Small intestine (tissue), 7 donors: ENCODE measurements at regions not wholly inside any gene's neighbourhood (a gene's known extent, or its start where the extent isn't known, plus 50 kb on each side); places are given as distances from the start of the nearest gene placed in this dataset.

Experiments used
- DNase-seq, 2 donors: peaks; one replicate each; pipeline versions ENCODE4 v3.0.0 to v3.0.0-alpha.2; 2013
- FAIRE-seq: peaks from 2 replicates; lab custom pipeline; 2012; peaks lifted over from hg19 to GRCh38; lab: Jason Lieb, UNC
- H3K27ac ChIP-seq, 3 donors: one replicate each; pipeline ENCODE4 v1.5.1; 2013; ENCODE audit warnings: low read length in 2 of 3, mild to moderate bottlenecking in 2 of 3, control low read depth in 1 of 3, inconsistent platforms in 1 of 3, low read depth in 1 of 3, moderate library complexity in 1 of 3
- H3K27me3 ChIP-seq, 3 donors: one replicate each; pipeline ENCODE4 v1.6.1; 2013; ENCODE audit warnings: low read length in 3 of 3, inconsistent platforms in 1 of 3; ENCODE audit not compliant: control insufficient read depth in 3 of 3, insufficient read depth in 3 of 3
- H3K36me3 ChIP-seq, 3 donors: one replicate each; pipeline ENCODE4 v1.6.1; 2013; ENCODE audit warnings: low read length in 3 of 3, inconsistent platforms in 1 of 3, low read depth in 1 of 3, mild to moderate bottlenecking in 1 of 3, moderate library complexity in 1 of 3; ENCODE audit not compliant: control insufficient read depth in 3 of 3, insufficient read depth in 2 of 3
- H3K4me1 ChIP-seq, 3 donors: one replicate each; pipeline ENCODE4 v1.6.1; 2013; ENCODE audit warnings: low read length in 2 of 3, inconsistent platforms in 1 of 3, low read depth in 1 of 3, mild to moderate bottlenecking in 1 of 3, moderate library complexity in 1 of 3; ENCODE audit not compliant: control insufficient read depth in 3 of 3, insufficient read depth in 2 of 3
- H3K4me3 ChIP-seq, 3 donors: one replicate each; pipeline ENCODE4 v1.5.1; 2013; ENCODE audit warnings: low read length in 3 of 3, control low read depth in 1 of 3, inconsistent platforms in 1 of 3, low read depth in 1 of 3, mild to moderate bottlenecking in 1 of 3, moderate library complexity in 1 of 3
- H3K9me3 ChIP-seq, 2 donors: one replicate each; pipeline ENCODE4 v1.6.1; 2013; ENCODE audit warnings: low read depth in 1 of 2, low read length in 1 of 2; ENCODE audit not compliant: control insufficient read depth in 2 of 2, insufficient read depth in 1 of 2
- WGBS, 3 donors: extraction: QIAGEN DNeasy Blood & Tissue Kit; methylation state at CpG; one replicate each; pipeline ENCODE4 v1.1.7; 2013; 5-methylcytosine and 5-hydroxymethylcytosine counted together
- donor health status: healthy with polysubstance abuse.
- donor health status: control.
- donor health status: control.
- donor health status: Bipolar disorder and iron deficiency.
- donor health status: healthy.

GRCh38 chr11:39145346-39145745 is 2314.1 kb downstream of the LRRC4C start:
- Histone ChIP-seq H3K27ac (no peak overlapping the region), H3K36me3 (no peaks in the 10 kb centered on the region), H3K27me3 (no peaks in the 10 kb centered on the region), H3K4me1 (no peaks in the 10 kb centered on the region), H3K9me3 (no peaks in the 10 kb centered on the region), H3K4me3 (no peak overlapping the region)
- WGBS, 3 donors = 71 to 92% (median 83%) methylated on average over 2 of the region's 2 CpGs
- DNase-seq (no peak), FAIRE-seq (no peak)

- Histone ChIP-seq H3K4me1 (no peaks in the 10 kb centered on the region), H3K27ac (no peak overlapping the region), H3K4me3 (no peak overlapping the region), H3K36me3 (no peaks in the 10 kb centered on the region), H3K9me3 (no peaks in the 10 kb centered on the region), H3K27me3 (no peaks in the 10 kb centered on the region)
- 78 to 93% (median 92%) methylated on average over 3 of the region's 3 CpGs for WGBS, 3 donors
- no peak for DNase-seq
- FAIRE-seq = no peak
Measured at GRCh38 chr11:39144351-39145130, 2314.9 kb downstream of the LRRC4C start.

GRCh38 chr11:39139581-39139980 is 2319.9 kb downstream of the LRRC4C start:
- DNase-seq (peak in 1 of 2 donors; percentile 5), FAIRE-seq (no peak)
- no peaks in the 10 kb centered on the region for H3K27me3 ChIP-seq
- no peaks in the 10 kb centered on the region for H3K9me3 ChIP-seq
- no peak overlapping the region for H3K27ac ChIP-seq
- no peaks in the 10 kb centered on the region for H3K36me3 ChIP-seq
- 16 to 44% (median 38%) methylated on average over 3 of the region's 3 CpGs for WGBS, 3 donors
- no peak overlapping the region for H3K4me3 ChIP-seq
- no peaks in the 10 kb centered on the region for H3K4me1 ChIP-seq

DNA sequence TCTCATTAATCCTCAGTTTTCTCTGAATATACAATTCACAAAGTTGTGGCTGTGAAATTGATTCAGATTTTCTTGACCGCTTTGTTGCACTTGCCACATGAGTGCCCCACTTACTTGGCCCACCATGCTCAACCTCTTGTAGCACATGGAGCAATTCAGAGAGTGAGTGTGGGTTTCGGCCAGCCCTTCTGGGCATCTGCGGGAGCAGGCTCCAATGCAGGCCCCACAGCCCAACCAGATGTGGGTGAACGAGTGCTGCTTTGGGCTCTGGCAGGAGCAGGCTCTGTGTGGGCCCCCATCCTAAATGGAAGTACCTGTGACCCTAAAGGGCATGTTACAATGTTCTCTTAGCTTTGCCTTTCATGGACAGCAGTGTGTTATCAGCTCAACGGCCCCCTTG is 2338.6 kb downstream of the LRRC4C start:
- Histone ChIP-seq H3K36me3 (no peaks in the 10 kb centered on the region), H3K4me3 (no peak overlapping the region), H3K27ac (no peak overlapping the region), H3K9me3 (peaks cover 0 to 3% of the 10 kb centered on the region in 2 donors), H3K27me3 (no peaks in the 10 kb centered on the region), H3K4me1 (no peaks in the 10 kb centered on the region)
- no peak for DNase-seq
- 81 to 89% (median 89%) methylated on average over 5 of the region's 5 CpGs for WGBS, 3 donors
- no peak for FAIRE-seq

- FAIRE-seq (no peak), DNase-seq (no peak)
- Histone ChIP-seq H3K27ac (no peak overlapping the region), H3K4me1 (no peaks in the 10 kb centered on the region), H3K36me3 (no peaks in the 10 kb centered on the region), H3K9me3 (no peaks in the 10 kb centered on the region), H3K4me3 (no peak overlapping the region), H3K27me3 (no peaks in the 10 kb centered on the region)
Measured at GRCh38 chr11:39113606-39114005, 2345.8 kb downstream of the LRRC4C start.

DNA sequence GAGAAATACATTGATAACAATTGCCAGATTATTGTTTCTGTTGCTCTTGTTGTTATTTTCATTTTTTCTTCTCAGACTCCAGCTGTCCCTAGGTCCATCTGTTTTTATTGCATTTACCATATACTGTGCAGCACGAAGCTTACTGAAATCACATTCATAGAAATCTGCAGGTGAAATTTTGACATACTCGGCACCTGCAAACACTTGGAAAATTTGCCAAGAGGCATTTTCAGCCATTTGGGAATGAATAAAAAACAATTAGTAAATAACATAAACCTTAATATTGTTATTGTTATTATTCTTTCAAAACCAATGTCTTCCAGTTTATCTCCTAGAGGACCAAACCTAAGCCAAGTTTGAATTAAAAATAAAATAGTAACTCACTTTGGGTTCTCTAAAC is 2357.2 kb downstream of the LRRC4C start:
- Histone ChIP-seq H3K27me3 (no peaks in the 10 kb centered on the region), H3K36me3 (no peaks in the 10 kb centered on the region), H3K4me3 (no peak overlapping the region), H3K9me3 (peaks cover 0 to 7% of the 10 kb centered on the region in 2 donors), H3K27ac (no peak overlapping the region), H3K4me1 (no peaks in the 10 kb centered on the region)
- FAIRE-seq (no peak), DNase-seq (no peak)
- 77 to 86% (median 83%) methylated on average over 2 of the region's 2 CpGs for WGBS, 3 donors

GRCh38 chr11:39078465-39078864 is 2381.0 kb downstream of the LRRC4C start:
- no peak overlapping the region for H3K4me3 ChIP-seq
- no peak overlapping the region for H3K27ac ChIP-seq
- peaks cover 2 to 7% of the 10 kb centered on the region in 2 donors for H3K9me3 ChIP-seq
- no peak for FAIRE-seq
- no peaks in the 10 kb centered on the region for H3K27me3 ChIP-seq
- H3K4me1 ChIP-seq = no peaks in the 10 kb centered on the region
- no peaks in the 10 kb centered on the region for H3K36me3 ChIP-seq
- WGBS, 3 donors = 87 to 94% (median 92%) methylated on average over 13 of the region's 13 CpGs
- no peak for DNase-seq

GRCh38 chr11:39037611-39038010 is 2421.8 kb downstream of the LRRC4C start:
- H3K36me3 ChIP-seq = no peaks in the 10 kb centered on the region
- no peak for DNase-seq
- H3K9me3 ChIP-seq = no peaks in the 10 kb centered on the region
- H3K27ac ChIP-seq = no peak overlapping the region
- no peaks in the 10 kb centered on the region for H3K4me1 ChIP-seq
- no peak overlapping the region for H3K4me3 ChIP-seq
- no peak for FAIRE-seq
- no peaks in the 10 kb centered on the region for H3K27me3 ChIP-seq

DNA sequence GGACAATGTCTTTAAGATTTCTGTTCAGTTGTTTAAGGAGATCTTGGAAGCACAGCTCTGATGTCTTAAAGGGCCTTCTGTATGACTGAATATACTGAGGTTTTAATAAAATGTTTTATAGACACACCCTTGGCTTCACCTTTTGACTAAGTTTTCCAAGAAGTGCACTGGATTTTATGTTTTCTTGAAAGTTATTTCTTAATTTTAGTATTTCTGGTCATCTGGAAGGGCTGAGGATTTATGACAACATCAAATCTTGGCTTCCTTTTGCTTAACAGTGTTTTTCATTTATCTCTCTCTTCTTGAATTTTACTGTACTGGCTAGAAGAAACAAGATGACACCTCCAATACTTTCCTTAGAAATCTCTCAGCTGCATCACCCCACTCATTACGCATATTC is 2423.4 kb downstream of the LRRC4C start:
- no peak for FAIRE-seq
- Histone ChIP-seq H3K4me1 (no peaks in the 10 kb centered on the region), H3K36me3 (no peaks in the 10 kb centered on the region), H3K4me3 (no peak overlapping the region), H3K9me3 (no peaks in the 10 kb centered on the region), H3K27ac (no peak overlapping the region), H3K27me3 (no peaks in the 10 kb centered on the region)
- 81 to 94% (median 88%) methylated on average over 1 of the region's 1 CpG for WGBS, 3 donors
- DNase-seq = no peak
